HEK293T (cell line): ENCODE measurements at regions not wholly inside any gene's neighbourhood (a gene's known extent, or its start where the extent isn't known, plus 50 kb on each side); places are given as distances from the start of the nearest gene placed in this dataset.

ENCODE experiments used
- FOXA1 ChIP-seq: fragments of 450-650 bp; IDR thresholded peaks from 2 replicates; pipeline ENCODE4 v1.6.1; 2016; ENCODE audit warnings: mild to moderate bottlenecking
- FOXK2 ChIP-seq: fragments of 450-650 bp; IDR thresholded peaks from 2 replicates; pipeline ENCODE4 v1.6.1; 2016; ENCODE audit warnings: mild to moderate bottlenecking
- FOXM1 ChIP-seq: fragments of 450-650 bp; IDR thresholded peaks from 2 replicates; pipeline ENCODE4 v1.6.1; 2017; ENCODE audit warnings: mild to moderate bottlenecking, borderline replicate concordance
- SP1 ChIP-seq: fragments of 450-650 bp; IDR thresholded peaks from 2 replicates; pipeline ENCODE4 v1.6.1; 2017

- TF ChIP-seq FOXK2 (no peak), FOXM1 (no peak), FOXA1 (no peak), SP1 (no peak)
These were observed 395.5 kb upstream of the KCNMB2 start for GRCh38 chr3:178140531-178141304.
